ENCODE measurements at regions not wholly inside any gene's neighbourhood (a gene's known extent, or its start where the extent isn't known, plus 50 kb on each side); places are given as distances from the start of the nearest gene placed in this dataset.
A peak's percentile ranks its signal among the peaks of the same experiment; 100 is the strongest.
"Not testable (repeated sequence)": the region's sequence is repeated elsewhere in the genome, so short reads cannot be mapped to it uniquely, and the experiment has no call there.

DNA sequence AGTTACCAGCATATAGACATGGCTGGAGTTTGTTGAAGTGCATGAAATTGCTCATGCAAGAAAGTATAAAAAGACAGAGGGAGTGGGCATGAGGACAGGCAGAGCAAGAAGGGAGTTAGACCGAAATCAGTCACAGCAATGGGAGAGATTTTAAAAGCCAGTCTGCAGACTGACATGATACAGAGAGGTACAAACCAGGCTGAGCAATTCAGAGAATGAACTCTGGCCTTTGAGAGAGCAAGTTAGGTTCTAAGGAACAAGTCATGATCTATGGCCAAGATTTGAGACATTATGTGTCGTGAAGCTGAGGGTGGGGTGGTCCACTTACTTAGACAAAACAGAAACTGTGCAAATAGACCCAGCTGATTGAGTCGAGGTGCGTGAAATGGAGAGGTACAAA lies 93.4 kb upstream of the TSC22D1 start:
- DNase-seq (ENCODE audit: low read depth) = no peak
- TF ChIP-seq, protein P1, sequence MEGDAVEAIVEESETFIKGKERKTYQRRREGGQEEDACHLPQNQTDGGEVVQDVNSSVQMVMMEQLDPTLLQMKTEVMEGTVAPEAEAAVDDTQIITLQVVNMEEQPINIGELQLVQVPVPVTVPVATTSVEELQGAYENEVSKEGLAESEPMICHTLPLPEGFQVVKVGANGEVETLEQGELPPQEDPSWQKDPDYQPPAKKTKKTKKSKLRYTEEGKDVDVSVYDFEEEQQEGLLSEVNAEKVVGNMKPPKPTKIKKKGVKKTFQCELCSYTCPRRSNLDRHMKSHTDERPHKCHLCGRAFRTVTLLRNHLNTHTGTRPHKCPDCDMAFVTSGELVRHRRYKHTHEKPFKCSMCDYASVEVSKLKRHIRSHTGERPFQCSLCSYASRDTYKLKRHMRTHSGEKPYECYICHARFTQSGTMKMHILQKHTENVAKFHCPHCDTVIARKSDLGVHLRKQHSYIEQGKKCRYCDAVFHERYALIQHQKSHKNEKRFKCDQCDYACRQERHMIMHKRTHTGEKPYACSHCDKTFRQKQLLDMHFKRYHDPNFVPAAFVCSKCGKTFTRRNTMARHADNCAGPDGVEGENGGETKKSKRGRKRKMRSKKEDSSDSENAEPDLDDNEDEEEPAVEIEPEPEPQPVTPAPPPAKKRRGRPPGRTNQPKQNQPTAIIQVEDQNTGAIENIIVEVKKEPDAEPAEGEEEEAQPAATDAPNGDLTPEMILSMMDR (conservative IDR thresholded peaks at IDR 0.05; ENCODE audit: low read length) = no peak
- H3K4me3 ChIP-seq (ENCODE audit: low read length) = no peak overlapping the region

DNA sequence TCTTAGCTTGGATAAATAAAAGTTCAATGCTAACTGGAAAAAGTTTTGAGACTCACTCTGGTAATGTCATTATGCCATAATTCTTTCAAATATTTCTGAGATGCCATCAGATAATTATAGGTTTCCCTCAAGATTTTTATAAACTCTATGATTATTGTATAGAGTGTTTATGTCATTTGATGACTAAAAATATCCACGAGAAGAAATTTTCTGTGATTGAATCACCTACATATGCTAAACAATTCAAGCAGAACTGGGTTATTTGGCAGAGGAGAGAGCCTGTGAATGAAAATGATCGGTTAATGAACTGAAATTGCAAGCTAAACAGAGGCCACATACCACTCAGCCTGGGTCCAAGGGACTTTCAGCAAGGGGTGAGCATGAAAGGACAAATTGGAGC lies 92.6 kb upstream of the TSC22D1 start:
- H3K4me3 ChIP-seq (ENCODE audit: low read length) = no peak overlapping the region
- TF ChIP-seq, protein P1 (conservative IDR thresholded peaks at IDR 0.05; ENCODE audit: low read length) = no peak
- no peak for DNase-seq (ENCODE audit: low read depth)

DNA sequence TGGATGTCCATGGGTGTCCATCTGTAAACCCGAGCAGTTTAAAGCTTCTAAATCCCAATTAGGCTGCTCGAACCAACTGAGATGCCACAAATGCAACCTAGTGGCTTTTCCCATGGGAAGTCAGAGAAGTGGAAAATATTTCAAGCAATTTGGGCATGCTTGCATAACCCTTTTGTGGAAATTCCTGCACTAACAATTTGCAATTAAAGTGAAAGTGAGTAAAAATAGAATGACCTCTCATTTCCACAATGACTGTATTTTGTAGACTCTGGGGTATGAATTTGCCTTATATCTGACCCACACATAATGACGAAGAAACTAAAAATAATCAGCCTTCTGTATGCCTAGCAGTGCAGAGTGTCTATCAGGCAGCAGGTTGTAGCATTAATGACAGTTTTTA lies 91.8 kb upstream of the TSC22D1 start:
- H3K4me3 ChIP-seq (ENCODE audit: low read length) = peak overlapping the region; percentile 7; the same call in 1 of the 2 replicates
- TF ChIP-seq, protein P1 (conservative IDR thresholded peaks at IDR 0.05; ENCODE audit: low read length) = no peak
- DNase-seq (ENCODE audit: low read depth) = peak; percentile 89

DNA sequence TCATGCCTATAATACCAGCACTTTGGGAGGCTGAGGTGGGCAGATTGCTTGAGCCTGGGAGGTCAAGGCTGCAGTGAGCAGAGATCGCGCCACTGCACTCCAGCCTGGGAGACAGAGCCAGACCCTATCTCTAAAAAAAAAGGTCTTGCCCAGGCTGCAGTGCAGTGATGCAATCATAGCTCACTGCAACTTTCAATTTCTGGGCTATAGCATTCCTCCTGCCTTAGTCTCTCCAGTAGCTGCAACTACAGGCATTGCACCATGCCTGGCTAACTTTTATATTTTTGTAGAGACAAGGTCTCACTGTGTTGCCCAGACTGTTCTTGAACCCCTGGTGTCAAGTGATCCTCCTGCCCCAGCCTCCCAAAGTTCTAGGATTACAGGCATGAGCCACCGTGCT lies 90.4 kb upstream of the TSC22D1 start:
- H3K4me3 ChIP-seq (ENCODE audit: low read length) = not testable (repeated sequence)
- DNase-seq (ENCODE audit: low read depth) = peak; percentile 77

DNA sequence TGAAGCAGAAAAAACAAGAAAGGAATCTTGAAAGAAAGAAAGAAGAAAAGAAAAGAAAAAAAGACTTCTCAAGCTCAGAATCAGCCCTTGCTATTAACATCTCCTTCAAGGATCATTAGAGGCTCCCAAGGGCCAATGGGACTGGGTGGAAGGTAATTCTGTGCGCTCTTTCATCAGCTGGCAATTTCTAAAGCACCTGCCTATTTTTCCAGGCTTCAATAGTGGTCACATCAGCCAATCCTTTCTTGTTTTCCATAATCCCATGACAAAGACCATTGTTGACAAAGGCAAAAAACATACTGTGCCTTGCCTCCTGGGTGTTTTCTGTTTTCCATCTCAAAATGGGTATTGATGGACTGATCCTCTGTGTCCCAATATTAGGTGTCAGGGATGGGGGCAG lies 88.2 kb upstream of the TSC22D1 start:
- no peak for DNase-seq (ENCODE audit: low read depth)

DNA sequence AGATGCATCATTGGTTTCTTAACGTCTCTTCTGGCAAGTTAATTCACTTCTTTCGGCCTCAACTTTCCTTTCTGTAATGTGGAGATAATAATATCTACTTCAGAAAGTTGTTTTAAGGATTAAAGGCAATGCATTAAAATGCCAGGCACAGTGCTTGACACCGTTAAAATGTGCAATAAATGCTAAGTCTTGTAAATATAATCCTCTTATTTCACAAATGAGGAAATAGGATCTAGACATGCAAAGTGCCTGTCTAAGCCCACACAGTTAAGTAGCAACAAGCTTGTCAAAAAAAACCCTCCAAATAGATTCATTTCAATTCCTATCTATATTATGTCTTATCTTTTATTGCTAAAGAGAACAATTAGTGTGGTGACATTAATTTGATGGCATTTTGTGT lies 86.4 kb upstream of the TSC22D1 start:
- TF ChIP-seq, protein P1 (conservative IDR thresholded peaks at IDR 0.05; ENCODE audit: low read length) = no peak
- no peak overlapping the region for H3K4me3 ChIP-seq (ENCODE audit: low read length)
- no peak for DNase-seq (ENCODE audit: low read depth)

More for the DNA sequence above, 88.2 kb upstream of the TSC22D1 start:
- TF ChIP-seq, protein P1 (conservative IDR thresholded peaks at IDR 0.05; ENCODE audit: low read length) = no peak
- no peak overlapping the region for H3K4me3 ChIP-seq (ENCODE audit: low read length)

DNA sequence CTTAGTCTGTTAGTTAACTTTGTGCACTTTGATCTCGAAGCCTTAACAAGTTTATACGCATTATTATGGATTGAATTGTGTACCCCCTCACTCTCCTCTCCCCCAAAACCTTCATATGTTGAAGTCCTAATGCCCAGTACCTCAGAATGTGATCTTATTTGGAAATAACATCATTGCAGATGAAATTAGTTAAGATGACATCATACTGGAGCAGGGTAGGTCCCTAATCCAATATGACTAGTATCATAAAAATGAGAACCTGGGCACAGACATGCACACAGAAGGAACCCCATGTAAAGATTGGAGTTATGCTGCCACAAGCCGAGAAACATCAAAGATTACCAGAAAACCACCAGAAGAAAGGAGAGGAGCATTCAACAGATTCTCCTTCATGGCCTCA lies 85.8 kb upstream of the TSC22D1 start:
- no peak overlapping the region for H3K4me3 ChIP-seq (ENCODE audit: low read length)
- DNase-seq (ENCODE audit: low read depth) = no peak
- TF ChIP-seq, protein P1 (conservative IDR thresholded peaks at IDR 0.05; ENCODE audit: low read length) = no peak

DNA sequence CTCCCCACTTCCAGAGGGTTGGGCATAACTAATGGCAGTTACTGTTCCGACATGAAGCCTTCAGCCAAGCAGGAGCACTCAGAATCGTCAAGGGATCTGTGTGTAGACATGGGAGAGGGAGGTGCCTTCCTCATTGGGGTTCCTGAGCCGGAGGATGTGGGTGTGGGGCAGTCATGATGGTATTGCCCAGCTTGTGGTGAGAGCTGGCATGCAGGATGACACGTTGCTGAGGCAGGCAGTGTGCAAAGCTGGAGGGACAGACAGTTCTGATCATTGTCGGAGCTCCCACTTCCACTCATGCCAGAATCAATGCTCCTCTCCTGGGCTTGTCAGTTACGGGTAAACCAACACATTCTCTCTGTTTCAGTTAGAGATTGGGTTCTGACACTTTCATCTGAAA lies 83.9 kb upstream of the TSC22D1 start:
- DNase-seq (ENCODE audit: low read depth) = peak; percentile 47
- TF ChIP-seq, protein P1 (conservative IDR thresholded peaks at IDR 0.05; ENCODE audit: low read length) = no peak
- H3K4me3 ChIP-seq (ENCODE audit: low read length) = no peak overlapping the region

Measured in AG10803 (cell line).